ENCODE measurements at regions not wholly inside any gene's neighbourhood (a gene's known extent, or its start where the extent isn't known, plus 50 kb on each side); places are given as distances from the start of the nearest gene placed in this dataset.

GRCh38 chr11:116062129-116062489 lies 557.9 kb upstream of the CADM1 start:
- TF ChIP-seq CTCF (IDR thresholded peaks at IDR 0.05) (no peak), RXRA (IDR thresholded peaks at IDR 0.05; ENCODE audit: borderline replicate concordance, low read depth) (no peak), FOXJ3 (CRISPR knock-in tag; IDR thresholded peaks at IDR 0.05) (no peak), PBX3 (IDR thresholded peaks at IDR 0.05) (no peak), MAX (IDR thresholded peaks at IDR 0.05; ENCODE audit: low read depth) (no peak), EZH2phosphoT487 (IDR thresholded peaks at IDR 0.05; ENCODE audit: borderline replicate concordance, low read depth) (no peak), GABPA (IDR thresholded peaks at IDR 0.05; ENCODE audit: low read depth) (no peak), TAF1 (IDR thresholded peaks at IDR 0.05; ENCODE audit: borderline replicate concordance, low read depth, low read length) (no peak), RFX5 (IDR thresholded peaks at IDR 0.05; ENCODE audit: low read length) (no peak), SIN3A (IDR thresholded peaks at IDR 0.05; ENCODE audit: borderline replicate concordance, low read depth, low read length) (no peak), TEAD4 (IDR thresholded peaks at IDR 0.05; ENCODE audit: borderline replicate concordance, insufficient read depth) (no peak), IRF3 (IDR thresholded peaks at IDR 0.05; ENCODE audit: low read depth, low read length) (no peak)

All from SK-N-SH (cell line).